Endothelial cell (in vitro differentiated cells): ENCODE measurements at regions not wholly inside any gene's neighbourhood (a gene's known extent, or its start where the extent isn't known, plus 50 kb on each side); places are given as distances from the start of the nearest gene placed in this dataset.

ENCODE experiments used
- DNase-seq: peaks from one replicate; pipeline ENCODE4 v3.0.0; 2021; ENCODE audit warnings: low spot score
- H3K27ac Mint-ChIP-seq: one replicate; pipeline ENCODE4 v1.8.0; 2021; ENCODE audit warnings: mixed read lengths, inconsistent platforms; ENCODE audit not compliant: unreplicated experiment
- H3K27me3 Mint-ChIP-seq: one replicate; pipeline ENCODE4 v1.8.0; 2021; ENCODE audit warnings: mild to moderate bottlenecking, moderate library complexity, mixed read lengths, inconsistent platforms; ENCODE audit not compliant: unreplicated experiment
- H3K36me3 Mint-ChIP-seq: one replicate; pipeline ENCODE4 v1.8.0; 2021; ENCODE audit warnings: mild to moderate bottlenecking, low read depth, mixed read lengths, inconsistent platforms; ENCODE audit not compliant: unreplicated experiment
- H3K4me1 Mint-ChIP-seq: one replicate; pipeline ENCODE4 v1.8.0; 2021; ENCODE audit warnings: mild to moderate bottlenecking, mixed read lengths, inconsistent platforms; ENCODE audit not compliant: unreplicated experiment
- H3K4me3 Mint-ChIP-seq: one replicate; pipeline ENCODE4 v1.8.0; 2021; ENCODE audit warnings: mild to moderate bottlenecking, mixed read lengths, inconsistent platforms; ENCODE audit not compliant: unreplicated experiment
- H3K9me3 Mint-ChIP-seq: one replicate; pipeline ENCODE4 v1.8.0; 2021; ENCODE audit warnings: mixed read lengths, inconsistent platforms; ENCODE audit not compliant: unreplicated experiment
- TF ChIP-seq, protein P1 (sequence below): fragments of 200-600 bp; sonication (generic); IDR thresholded peaks from one replicate; pipeline ENCODE4 v1.5.0; 2021; ENCODE audit warnings: antibody characterized with exemption; ENCODE audit not compliant: unreplicated experiment

GRCh38 chr2:146786396-146786795 lies 1058.4 kb upstream of the ACVR2A start:
- TF ChIP-seq, protein P1, sequence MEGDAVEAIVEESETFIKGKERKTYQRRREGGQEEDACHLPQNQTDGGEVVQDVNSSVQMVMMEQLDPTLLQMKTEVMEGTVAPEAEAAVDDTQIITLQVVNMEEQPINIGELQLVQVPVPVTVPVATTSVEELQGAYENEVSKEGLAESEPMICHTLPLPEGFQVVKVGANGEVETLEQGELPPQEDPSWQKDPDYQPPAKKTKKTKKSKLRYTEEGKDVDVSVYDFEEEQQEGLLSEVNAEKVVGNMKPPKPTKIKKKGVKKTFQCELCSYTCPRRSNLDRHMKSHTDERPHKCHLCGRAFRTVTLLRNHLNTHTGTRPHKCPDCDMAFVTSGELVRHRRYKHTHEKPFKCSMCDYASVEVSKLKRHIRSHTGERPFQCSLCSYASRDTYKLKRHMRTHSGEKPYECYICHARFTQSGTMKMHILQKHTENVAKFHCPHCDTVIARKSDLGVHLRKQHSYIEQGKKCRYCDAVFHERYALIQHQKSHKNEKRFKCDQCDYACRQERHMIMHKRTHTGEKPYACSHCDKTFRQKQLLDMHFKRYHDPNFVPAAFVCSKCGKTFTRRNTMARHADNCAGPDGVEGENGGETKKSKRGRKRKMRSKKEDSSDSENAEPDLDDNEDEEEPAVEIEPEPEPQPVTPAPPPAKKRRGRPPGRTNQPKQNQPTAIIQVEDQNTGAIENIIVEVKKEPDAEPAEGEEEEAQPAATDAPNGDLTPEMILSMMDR: no peak
- Mint-ChIP-seq H3K36me3 (no peaks in the 10 kb centered on the region), H3K4me1 (no peaks in the 10 kb centered on the region), H3K27me3 (no peaks in the 10 kb centered on the region), H3K27ac (no peak overlapping the region), H3K4me3 (no peak overlapping the region), H3K9me3 (no peaks in the 10 kb centered on the region)
- no peak for DNase-seq

DNA sequence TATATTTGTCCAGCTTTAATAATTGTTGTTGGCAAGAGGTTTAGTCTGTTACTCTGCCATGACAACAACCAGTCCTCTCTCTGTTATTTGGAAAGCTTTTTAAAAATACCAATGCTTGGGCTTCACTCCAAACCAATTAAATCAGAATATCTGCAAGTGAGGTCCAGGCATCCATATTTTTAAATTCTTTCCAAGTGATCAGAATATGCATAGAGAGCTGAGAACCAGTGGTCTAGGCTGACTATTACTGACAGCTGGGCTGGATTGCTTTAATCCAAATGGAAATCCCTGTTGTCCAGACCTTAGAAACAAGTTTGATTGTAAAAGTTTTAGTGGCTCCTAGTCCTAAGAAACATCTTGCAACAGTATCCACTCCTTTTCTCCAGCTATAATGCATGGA lies 1059.7 kb upstream of the ACVR2A start:
- TF ChIP-seq, protein P1: no peak
- no peak overlapping the region for H3K4me3 Mint-ChIP-seq
- no peaks in the 10 kb centered on the region for H3K9me3 Mint-ChIP-seq
- H3K27me3 Mint-ChIP-seq: no peaks in the 10 kb centered on the region
- no peak for DNase-seq
- H3K4me1 Mint-ChIP-seq: no peaks in the 10 kb centered on the region
- H3K27ac Mint-ChIP-seq: no peak overlapping the region
- H3K36me3 Mint-ChIP-seq: no peaks in the 10 kb centered on the region

DNA sequence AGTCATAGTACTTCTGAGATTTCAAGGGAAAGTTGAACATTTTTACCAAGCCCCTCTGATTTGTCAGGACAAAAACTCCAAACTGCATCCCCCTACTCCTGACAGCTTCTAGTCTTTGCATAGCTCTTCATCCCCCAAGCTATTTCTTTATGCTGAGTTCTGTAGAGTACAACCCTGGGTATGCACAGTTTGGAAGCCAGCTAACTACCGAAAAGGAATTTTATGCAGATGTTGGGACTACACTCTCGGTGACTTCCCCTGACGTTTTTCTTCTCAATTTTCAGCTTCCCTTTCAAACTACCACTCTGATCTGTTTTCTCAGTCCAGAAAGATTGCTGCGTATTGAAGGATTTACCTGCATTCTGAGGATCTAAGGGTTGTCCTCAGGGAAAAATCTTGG lies 1060.2 kb upstream of the ACVR2A start:
- no peak overlapping the region for H3K27ac Mint-ChIP-seq
- no peaks in the 10 kb centered on the region for H3K4me1 Mint-ChIP-seq
- H3K36me3 Mint-ChIP-seq: no peaks in the 10 kb centered on the region
- DNase-seq: no peak
- TF ChIP-seq, protein P1: no peak
- no peaks in the 10 kb centered on the region for H3K27me3 Mint-ChIP-seq
- H3K4me3 Mint-ChIP-seq: no peak overlapping the region
- no peaks in the 10 kb centered on the region for H3K9me3 Mint-ChIP-seq

DNA sequence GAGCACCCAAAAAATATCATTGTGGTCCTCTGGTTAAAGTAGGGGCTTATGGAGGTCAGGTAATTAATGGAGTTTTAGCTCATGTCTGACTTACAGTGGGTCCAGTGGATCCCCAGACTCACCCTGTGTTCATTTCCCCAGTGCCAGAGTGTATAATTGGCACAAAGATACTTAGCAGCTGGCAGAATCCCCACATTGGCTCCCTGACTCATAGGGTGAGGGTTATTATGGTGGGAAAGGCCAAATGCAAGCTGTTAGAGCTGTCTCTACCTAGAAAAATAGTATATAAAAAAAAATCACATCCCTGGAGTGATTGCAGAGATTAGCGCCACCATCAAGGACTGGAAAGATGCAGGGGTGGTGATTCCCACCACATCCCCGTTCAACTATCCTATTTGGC lies 1067.6 kb upstream of the ACVR2A start:
- H3K9me3 Mint-ChIP-seq: no peaks in the 10 kb centered on the region
- no peaks in the 10 kb centered on the region for H3K36me3 Mint-ChIP-seq
- H3K4me1 Mint-ChIP-seq: no peaks in the 10 kb centered on the region
- H3K27ac Mint-ChIP-seq: no peak overlapping the region
- DNase-seq: no peak
- TF ChIP-seq, protein P1: no peak
- no peaks in the 10 kb centered on the region for H3K27me3 Mint-ChIP-seq
- H3K4me3 Mint-ChIP-seq: no peak overlapping the region

DNA sequence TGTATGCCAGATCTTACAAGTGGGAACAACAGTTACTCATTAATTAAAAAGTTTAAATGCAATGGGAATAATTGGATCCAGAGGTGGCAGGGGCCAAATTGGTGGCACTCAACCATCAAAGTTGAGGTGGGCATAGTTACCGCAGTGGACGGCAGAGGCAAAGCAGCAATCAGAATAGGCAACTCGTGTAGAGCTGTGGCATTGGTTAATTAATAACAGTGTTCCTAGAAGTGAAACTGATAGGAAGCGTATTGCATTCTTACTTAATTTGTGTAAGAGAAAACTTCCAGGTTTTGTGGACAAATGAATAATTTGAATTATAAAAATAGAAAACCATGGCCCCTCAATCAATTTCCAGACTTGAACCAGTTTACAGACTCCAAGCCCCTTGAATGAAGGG lies 1068.2 kb upstream of the ACVR2A start:
- TF ChIP-seq, protein P1: no peak
- no peaks in the 10 kb centered on the region for H3K4me1 Mint-ChIP-seq
- H3K27me3 Mint-ChIP-seq: no peaks in the 10 kb centered on the region
- no peaks in the 10 kb centered on the region for H3K9me3 Mint-ChIP-seq
- H3K27ac Mint-ChIP-seq: no peak overlapping the region
- no peak for DNase-seq
- H3K4me3 Mint-ChIP-seq: no peak overlapping the region
- no peaks in the 10 kb centered on the region for H3K36me3 Mint-ChIP-seq
